Large intestine (tissue), 3 donors: ENCODE measurements at regions not wholly inside any gene's neighbourhood (a gene's known extent, or its start where the extent isn't known, plus 50 kb on each side); places are given as distances from the start of the nearest gene placed in this dataset.

ENCODE experiments used
- DNase-seq, 2 donors: peaks; one replicate each; pipeline versions ENCODE4 v3.0.0 to v3.0.0-alpha.2; 2013
- H3K27ac ChIP-seq: one replicate; pipeline ENCODE4 v1.5.1; 2013; ENCODE audit warnings: low read length
- H3K27me3 ChIP-seq: 2 replicates; pipeline ENCODE4 v1.6.1; 2013; ENCODE audit warnings: low read length; ENCODE audit not compliant: control insufficient read depth, insufficient read depth
- H3K36me3 ChIP-seq: 2 replicates; pipeline ENCODE4 v1.6.1; 2013; ENCODE audit warnings: low read length; ENCODE audit not compliant: control insufficient read depth, insufficient read depth
- H3K4me1 ChIP-seq: one replicate; pipeline ENCODE4 v1.6.1; 2013; ENCODE audit warnings: low read length; ENCODE audit not compliant: control insufficient read depth, insufficient read depth
- H3K4me3 ChIP-seq: one replicate; pipeline ENCODE4 v1.5.1; 2013; ENCODE audit warnings: low read length
- H3K9me3 ChIP-seq: one replicate; pipeline ENCODE4 v1.6.1; 2013; ENCODE audit warnings: mild to moderate bottlenecking, low read depth, low read length, moderate library complexity; ENCODE audit not compliant: control insufficient read depth
- WGBS: methylation state at CpG from one replicate; pipeline ENCODE4 v1.1.5; 2013; ENCODE audit warnings: low lambda C conversion rate; ENCODE audit not compliant: insufficient coverage; 5-methylcytosine and 5-hydroxymethylcytosine counted together

GRCh38 chr6:109315341-109316110 is 66.7 kb downstream of the CD164 start:
- H3K27ac ChIP-seq, result peak overlapping the region; percentile 30
- WGBS, result 0% methylated on average over 1 of the region's 6 CpGs
- peak in 1 of 2 donors; percentile 54 for DNase-seq

DNA sequence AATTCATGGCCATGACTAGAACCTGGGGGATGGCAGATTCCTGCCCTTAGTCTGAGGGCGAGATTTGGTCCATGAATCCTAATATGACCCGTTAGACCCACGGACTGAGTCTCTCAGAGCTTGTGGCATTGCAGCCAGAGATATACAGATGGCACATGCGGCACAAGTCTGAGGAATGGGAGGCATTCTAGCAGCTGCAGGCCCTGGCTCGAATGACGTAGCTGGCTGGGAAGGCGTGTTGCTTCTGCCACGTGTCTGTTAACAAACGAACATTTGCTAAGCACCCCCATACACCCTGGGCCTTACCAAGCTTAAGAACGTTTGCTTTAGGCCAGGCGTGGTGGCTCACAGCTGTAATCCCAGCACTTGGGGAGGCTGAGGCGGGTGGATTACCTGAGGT is 68.0 kb downstream of the CD164 start:
- no peak for DNase-seq
- Histone ChIP-seq H3K4me3 (no peak overlapping the region), H3K27ac (no peak overlapping the region), H3K36me3 (no peaks in the 10 kb centered on the region), H3K4me1 (peaks cover 43% of the 10 kb centered on the region), H3K27me3 (no peaks in the 10 kb centered on the region), H3K9me3 (no peaks in the 10 kb centered on the region)
- WGBS, result no CpG with 5 or more reads among the region's 12 CpGs

More at GRCh38 chr6:109315341-109316110, 66.7 kb downstream of the CD164 start:
- no peaks in the 10 kb centered on the region for H3K27me3 ChIP-seq
- no peaks in the 10 kb centered on the region for H3K9me3 ChIP-seq
- peaks cover 48% of the 10 kb centered on the region for H3K4me1 ChIP-seq
- H3K4me3 ChIP-seq, result no peak overlapping the region
- H3K36me3 ChIP-seq, result no peaks in the 10 kb centered on the region

DNA sequence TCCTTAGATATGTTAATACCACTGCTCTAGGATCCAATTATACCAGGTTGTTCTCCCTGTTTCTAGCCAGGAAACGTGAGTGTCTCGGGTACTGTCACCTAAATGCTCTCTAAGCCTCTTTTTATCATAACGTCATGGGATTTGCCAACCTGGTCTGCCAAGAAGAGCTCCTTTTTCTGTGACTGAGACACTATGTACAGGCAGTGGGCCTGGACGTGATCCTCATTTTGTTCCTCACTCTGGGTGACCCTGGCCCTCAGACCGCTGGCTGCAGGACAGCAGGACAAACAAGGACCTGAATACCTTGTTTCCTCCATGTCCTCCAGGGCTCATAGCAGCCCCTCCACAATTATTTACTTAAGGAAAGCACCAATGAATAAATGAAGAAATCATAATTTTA is 69.1 kb downstream of the CD164 start:
- Histone ChIP-seq H3K4me1 (peaks cover 39% of the 10 kb centered on the region), H3K9me3 (no peaks in the 10 kb centered on the region), H3K36me3 (no peaks in the 10 kb centered on the region), H3K4me3 (no peak overlapping the region), H3K27ac (no peak overlapping the region), H3K27me3 (no peaks in the 10 kb centered on the region)
- no peak for DNase-seq
- no CpG with 5 or more reads among the region's 5 CpGs for WGBS

DNA sequence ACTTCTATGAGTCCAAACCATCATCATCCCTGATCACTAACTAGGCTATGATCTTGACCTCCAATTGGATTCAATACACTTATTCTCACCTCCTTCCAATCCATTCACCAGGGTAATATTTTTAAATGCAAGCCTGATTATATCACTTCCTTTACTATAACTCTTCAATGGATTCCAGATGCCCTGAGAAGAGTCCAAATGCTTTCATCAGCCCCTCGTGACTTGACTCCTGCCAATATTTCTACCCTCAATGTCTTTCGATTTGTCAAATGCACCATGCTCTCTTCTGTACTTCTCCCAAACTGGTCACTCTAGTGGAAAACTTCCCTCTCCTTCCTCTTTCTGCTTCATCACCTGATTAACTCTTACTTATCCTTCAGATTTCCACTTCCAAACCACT is 70.8 kb downstream of the CD164 start:
- DNase-seq, result no peak
- Histone ChIP-seq H3K36me3 (no peaks in the 10 kb centered on the region), H3K27me3 (no peaks in the 10 kb centered on the region), H3K4me1 (peaks cover 36% of the 10 kb centered on the region), H3K4me3 (no peak overlapping the region), H3K9me3 (no peaks in the 10 kb centered on the region), H3K27ac (no peak overlapping the region)
- 94% methylated on average over 2 of the region's 2 CpGs for WGBS

DNA sequence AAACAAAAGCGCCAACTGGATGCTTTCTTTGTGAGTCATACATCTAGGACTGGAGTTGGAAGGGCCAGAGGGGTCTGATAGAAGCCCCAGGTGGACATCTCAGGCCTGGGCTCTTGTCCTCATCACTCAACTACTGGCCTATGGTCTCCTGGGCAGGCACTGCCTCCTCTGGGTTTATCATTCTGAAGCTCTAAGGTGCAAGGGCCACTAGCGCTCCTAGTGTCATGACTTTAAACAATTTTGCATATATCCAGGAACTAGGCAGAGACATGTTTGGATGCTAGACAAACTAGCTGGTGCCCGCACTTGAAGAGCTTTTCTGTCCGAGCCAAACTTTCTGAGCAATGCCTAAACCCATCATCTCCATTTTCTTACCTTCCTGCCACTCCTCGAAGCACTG is 72.3 kb downstream of the CD164 start:
- Histone ChIP-seq H3K4me3 (no peak overlapping the region), H3K27me3 (no peaks in the 10 kb centered on the region), H3K9me3 (no peaks in the 10 kb centered on the region), H3K36me3 (no peaks in the 10 kb centered on the region), H3K27ac (no peak overlapping the region), H3K4me1 (peaks cover 26% of the 10 kb centered on the region)
- 100% methylated on average over 3 of the region's 5 CpGs for WGBS
- no peak for DNase-seq

DNA sequence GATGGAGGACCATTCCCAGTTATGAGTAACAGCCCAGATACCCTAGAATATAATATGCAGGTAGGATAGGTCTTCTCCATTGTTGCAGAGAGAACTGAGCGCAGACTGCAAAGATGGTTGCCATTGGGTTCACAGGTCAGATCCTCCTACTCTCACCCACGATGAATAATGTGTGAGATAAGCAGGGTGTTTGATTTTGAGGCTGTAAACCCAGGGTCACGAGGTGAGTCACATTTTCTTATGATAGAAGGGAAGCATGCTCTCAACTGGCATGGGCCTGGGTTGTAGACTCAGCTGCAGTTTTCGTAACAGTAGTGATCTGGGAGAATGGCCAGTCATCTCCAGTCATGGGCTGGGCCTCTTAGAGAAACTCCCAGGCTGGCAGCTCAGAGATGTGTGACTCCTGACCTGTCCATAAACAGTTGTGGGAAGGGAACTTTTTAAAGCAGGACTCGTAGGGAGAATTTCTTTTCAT is 74.2 kb downstream of the CD164 start:
- H3K36me3 ChIP-seq, result no peaks in the 10 kb centered on the region
- H3K9me3 ChIP-seq, result no peaks in the 10 kb centered on the region
- WGBS, result no CpG with 5 or more reads among the region's 5 CpGs
- H3K27ac ChIP-seq, result peak overlapping the region; percentile 67
- H3K27me3 ChIP-seq, result no peaks in the 10 kb centered on the region
- DNase-seq, result peak; percentile 94 to 98
- peaks cover 43% of the 10 kb centered on the region for H3K4me1 ChIP-seq
- no peak overlapping the region for H3K4me3 ChIP-seq

DNA sequence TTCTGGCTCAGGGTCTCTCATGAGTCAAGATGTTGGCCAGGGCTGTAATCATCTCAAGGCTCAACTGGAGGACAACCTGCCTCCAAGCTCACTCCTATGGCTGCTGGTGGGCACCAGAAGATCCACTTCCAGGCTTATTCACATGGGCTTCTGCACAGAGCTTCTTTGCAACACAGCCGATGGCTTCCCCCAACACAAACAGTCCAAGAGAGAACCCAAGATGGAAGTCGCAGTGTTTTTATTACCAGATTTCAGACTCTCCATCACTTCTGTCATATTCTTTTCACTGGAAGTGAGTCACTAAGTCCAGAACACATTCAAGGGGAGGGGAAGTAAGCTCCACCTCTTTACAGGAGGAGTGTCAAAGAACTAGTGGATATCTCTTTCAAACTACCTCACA is 75.5 kb downstream of the CD164 start:
- H3K4me3 ChIP-seq, result no peak overlapping the region
- H3K36me3 ChIP-seq, result no peaks in the 10 kb centered on the region
- peaks cover 43% of the 10 kb centered on the region for H3K4me1 ChIP-seq
- H3K9me3 ChIP-seq, result no peaks in the 10 kb centered on the region
- no CpG with 5 or more reads among the region's 2 CpGs for WGBS
- peak in 1 of 2 donors; percentile 11 for DNase-seq
- no peak overlapping the region for H3K27ac ChIP-seq
- no peaks in the 10 kb centered on the region for H3K27me3 ChIP-seq

GRCh38 chr6:109305028-109305427 is 77.2 kb downstream of the CD164 start:
- no peak for DNase-seq
- peaks cover 49% of the 10 kb centered on the region for H3K4me1 ChIP-seq
- H3K36me3 ChIP-seq, result no peaks in the 10 kb centered on the region
- peak overlapping the region; percentile 61 for H3K27ac ChIP-seq
- H3K27me3 ChIP-seq, result no peaks in the 10 kb centered on the region
- no peak overlapping the region for H3K4me3 ChIP-seq
- no peaks in the 10 kb centered on the region for H3K9me3 ChIP-seq

- Histone ChIP-seq H3K36me3 (no peaks in the 10 kb centered on the region), H3K27ac (peak overlapping the region; percentile 61), H3K27me3 (no peaks in the 10 kb centered on the region), H3K9me3 (no peaks in the 10 kb centered on the region), H3K4me3 (no peak overlapping the region), H3K4me1 (peaks cover 52% of the 10 kb centered on the region)
- DNase-seq, result peak; percentile 43 to 63
- WGBS, result no CpG with 5 or more reads among the region's 3 CpGs
Observed at GRCh38 chr6:109304284-109305015, 77.8 kb downstream of the CD164 start.

- Histone ChIP-seq H3K27ac (peak overlapping the region; percentile 61), H3K27me3 (no peaks in the 10 kb centered on the region), H3K9me3 (no peaks in the 10 kb centered on the region), H3K4me3 (no peak overlapping the region), H3K4me1 (peaks cover 51% of the 10 kb centered on the region), H3K36me3 (no peaks in the 10 kb centered on the region)
- 100% methylated on average over 1 of the region's 6 CpGs for whole genome bisulfite sequencing
- DNase-seq, result peak in 1 of 2 donors; percentile 49
Observed at GRCh38 chr6:109303640-109304283, 78.5 kb downstream of the CD164 start.
